ENCODE measurements at regions not wholly inside any gene's neighbourhood (a gene's known extent, or its start where the extent isn't known, plus 50 kb on each side); places are given as distances from the start of the nearest gene placed in this dataset.

DNA sequence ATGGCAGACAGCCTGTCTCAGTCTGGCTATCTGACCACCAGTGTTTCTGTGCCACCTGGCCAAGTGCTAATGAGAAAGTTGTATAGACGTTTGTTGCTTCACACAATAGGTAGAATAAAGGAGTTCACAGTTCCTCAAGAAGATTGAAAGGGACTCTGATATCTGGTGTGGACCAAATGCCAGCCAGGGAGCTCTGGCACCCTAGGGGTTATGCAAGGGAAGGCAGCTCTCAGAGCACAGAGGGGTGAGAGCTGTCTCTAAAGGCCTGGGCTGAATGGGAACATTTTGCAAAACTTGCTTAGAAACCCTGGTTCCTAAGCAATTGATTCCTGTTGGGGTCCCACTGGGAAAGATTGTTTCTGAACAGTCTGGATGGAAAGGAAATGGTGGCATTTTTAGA lies 553.8 kb downstream of the EPHA4 start:
- no peak overlapping the region for H3K27ac Mint-ChIP-seq
- no peaks in the 10 kb centered on the region for H3K36me3 Mint-ChIP-seq (ENCODE audit: low read depth)
- H3K4me1 Mint-ChIP-seq (ENCODE audit: low read depth), result peaks cover 5% of the 10 kb centered on the region
- H3K4me3 Mint-ChIP-seq, result no peak overlapping the region
- H3K9me3 Mint-ChIP-seq, result no peaks in the 10 kb centered on the region
- H3K27me3 Mint-ChIP-seq (ENCODE audit: low read depth), result no peaks in the 10 kb centered on the region

DNA sequence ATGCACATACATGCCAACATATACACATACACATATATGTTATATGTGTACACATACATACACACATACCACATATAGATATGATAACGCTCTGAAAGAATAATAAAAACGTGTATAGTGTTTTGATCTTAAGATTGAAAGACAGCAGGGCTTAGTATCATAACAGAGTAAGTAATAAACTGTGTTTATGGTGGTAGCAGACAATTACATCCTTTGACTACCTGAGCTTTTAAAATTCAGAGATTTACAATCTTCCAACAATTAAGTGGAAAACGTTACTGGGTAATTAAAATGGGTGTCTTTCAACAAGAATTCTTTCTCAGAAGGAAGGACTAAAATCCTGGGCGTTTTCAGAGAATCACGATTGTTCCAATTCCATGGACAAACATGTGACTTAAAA lies 552.4 kb downstream of the EPHA4 start:
- Mint-ChIP-seq H3K27me3 (ENCODE audit: low read depth) (no peaks in the 10 kb centered on the region), H3K27ac (no peak overlapping the region)

DNA sequence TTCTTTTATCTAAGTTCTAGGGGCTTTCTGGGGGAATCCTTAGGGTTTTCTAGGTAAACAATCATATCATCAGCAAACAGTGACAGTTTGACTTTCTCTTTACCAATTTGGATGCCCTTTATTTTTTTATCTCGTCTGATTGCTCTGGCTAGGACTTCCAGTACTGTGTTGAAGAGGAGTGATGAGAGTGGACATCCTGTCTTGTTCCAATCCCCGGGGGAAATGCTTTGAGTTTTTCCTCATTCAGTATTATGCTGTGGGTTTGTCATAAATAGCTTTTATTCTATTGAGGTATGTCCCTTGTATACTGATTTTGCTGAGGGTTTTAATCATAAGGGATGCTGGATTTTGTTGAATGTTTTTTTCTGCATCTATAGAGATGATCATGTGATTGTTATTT lies 549.5 kb downstream of the EPHA4 start:
- Mint-ChIP-seq H3K9me3 (no peaks in the 10 kb centered on the region), H3K4me1 (ENCODE audit: low read depth) (peaks cover 5% of the 10 kb centered on the region), H3K27ac (no peak overlapping the region), H3K36me3 (ENCODE audit: low read depth) (no peaks in the 10 kb centered on the region), H3K27me3 (ENCODE audit: low read depth) (no peaks in the 10 kb centered on the region), H3K4me3 (no peak overlapping the region)

More for the DNA sequence above, 552.4 kb downstream of the EPHA4 start:
- Mint-ChIP-seq H3K9me3 (no peaks in the 10 kb centered on the region), H3K4me1 (ENCODE audit: low read depth) (no peaks in the 10 kb centered on the region), H3K36me3 (ENCODE audit: low read depth) (no peaks in the 10 kb centered on the region), H3K4me3 (no peak overlapping the region)

DNA sequence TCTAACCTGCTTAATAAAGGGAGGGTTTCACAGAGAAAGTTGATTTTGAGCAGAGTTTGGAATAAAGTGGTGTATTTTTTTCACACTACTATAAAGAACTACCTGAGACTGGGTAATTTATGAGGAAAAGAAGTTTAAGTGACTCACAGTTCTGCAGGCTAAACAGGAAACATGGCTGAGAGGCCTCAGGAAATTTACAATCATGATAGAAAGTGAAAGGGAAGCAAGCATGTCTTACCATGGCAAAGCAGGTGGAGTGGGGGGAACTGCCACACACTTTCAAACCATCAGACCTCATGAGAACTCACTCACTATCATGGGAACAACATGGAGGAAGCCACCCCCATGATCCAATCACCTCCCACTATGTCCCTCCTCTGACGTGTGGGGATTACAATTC lies 546.7 kb downstream of the EPHA4 start:
- no peaks in the 10 kb centered on the region for H3K36me3 Mint-ChIP-seq (ENCODE audit: low read depth)
- H3K4me3 Mint-ChIP-seq, result no peak overlapping the region
- peaks cover 5% of the 10 kb centered on the region for H3K4me1 Mint-ChIP-seq (ENCODE audit: low read depth)
- no peak overlapping the region for H3K27ac Mint-ChIP-seq
- no peaks in the 10 kb centered on the region for H3K9me3 Mint-ChIP-seq
- no peaks in the 10 kb centered on the region for H3K27me3 Mint-ChIP-seq (ENCODE audit: low read depth)

DNA sequence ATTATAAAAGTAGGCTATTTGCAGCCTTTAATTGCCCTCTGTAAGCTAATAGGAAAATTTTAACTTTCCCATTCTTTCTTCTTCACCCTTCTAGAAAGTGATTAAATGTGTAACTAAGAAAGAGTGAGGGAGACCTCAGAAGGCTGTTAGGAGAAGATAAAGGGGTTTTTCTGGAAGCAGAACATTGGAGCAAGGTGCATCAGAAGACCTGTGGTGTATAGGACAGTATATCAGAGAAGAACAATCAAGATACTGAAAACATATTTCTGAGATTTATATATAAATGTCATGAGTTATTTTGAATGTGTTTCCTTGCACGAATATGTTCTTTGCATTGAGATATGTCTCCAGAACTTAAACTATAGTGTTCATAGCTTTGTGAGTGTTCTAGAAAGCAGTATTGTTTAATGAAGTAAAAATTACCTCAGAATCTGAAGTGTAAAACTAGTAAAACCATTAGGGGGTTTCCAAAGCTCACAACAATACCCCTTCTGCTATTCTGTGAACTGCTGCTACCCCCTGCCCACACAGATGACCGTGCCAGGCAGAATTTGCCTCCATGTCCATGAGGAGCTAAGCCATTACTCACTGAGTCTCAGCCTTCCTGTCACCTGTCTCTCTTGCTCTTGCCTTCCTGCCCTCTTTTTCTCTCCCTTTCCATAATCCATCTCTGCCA lies 537.9 kb downstream of the EPHA4 start:
- Mint-ChIP-seq H3K27ac (no peak overlapping the region), H3K36me3 (ENCODE audit: low read depth) (no peaks in the 10 kb centered on the region), H3K4me3 (no peak overlapping the region), H3K27me3 (ENCODE audit: low read depth) (no peaks in the 10 kb centered on the region), H3K9me3 (no peaks in the 10 kb centered on the region), H3K4me1 (ENCODE audit: low read depth) (no peaks in the 10 kb centered on the region)

DNA sequence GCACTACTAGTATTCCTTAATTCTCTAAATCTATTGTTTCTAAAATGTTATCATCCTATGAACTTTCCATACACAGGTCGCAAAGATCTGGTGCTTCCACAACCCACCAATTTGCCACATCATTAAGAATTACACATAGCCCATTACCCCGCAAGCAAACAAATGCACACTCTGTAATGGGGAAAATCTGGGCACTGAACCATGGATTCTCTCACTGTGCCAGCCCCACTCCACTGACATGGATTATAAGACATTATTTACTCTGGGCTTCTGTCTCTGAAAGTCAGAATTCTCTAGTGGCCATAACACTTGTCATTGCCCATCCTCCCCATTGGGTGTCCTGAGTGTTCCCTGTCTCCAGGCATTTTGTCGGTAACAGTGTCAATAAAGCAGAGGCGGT lies 537.1 kb downstream of the EPHA4 start:
- H3K4me1 Mint-ChIP-seq (ENCODE audit: low read depth), result no peaks in the 10 kb centered on the region
- H3K27me3 Mint-ChIP-seq (ENCODE audit: low read depth), result no peaks in the 10 kb centered on the region
- no peak overlapping the region for H3K4me3 Mint-ChIP-seq
- H3K27ac Mint-ChIP-seq, result no peak overlapping the region
- no peaks in the 10 kb centered on the region for H3K9me3 Mint-ChIP-seq
- no peaks in the 10 kb centered on the region for H3K36me3 Mint-ChIP-seq (ENCODE audit: low read depth)

DNA sequence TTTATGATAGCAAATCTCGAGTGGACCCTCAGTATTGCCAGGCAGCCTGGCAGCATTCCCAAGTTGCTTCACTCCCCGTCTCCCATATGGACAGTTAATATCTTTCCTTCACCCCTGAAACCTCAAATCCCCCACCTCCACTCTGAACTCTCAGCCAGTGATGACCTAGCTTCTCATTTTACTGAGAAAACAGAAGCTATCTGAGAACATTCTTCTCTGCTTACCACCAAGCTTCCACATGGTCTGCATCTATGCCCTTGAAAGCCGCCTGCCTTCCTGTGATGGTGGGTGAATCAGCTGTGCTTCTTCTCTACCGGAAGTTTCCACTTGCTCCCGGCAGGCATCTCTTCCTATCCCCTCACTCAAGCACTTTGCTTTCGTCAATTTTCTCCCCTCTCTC lies 529.2 kb downstream of the EPHA4 start:
- Mint-ChIP-seq H3K27ac (no peak overlapping the region), H3K27me3 (ENCODE audit: low read depth) (no peaks in the 10 kb centered on the region), H3K4me1 (ENCODE audit: low read depth) (no peaks in the 10 kb centered on the region), H3K9me3 (no peaks in the 10 kb centered on the region), H3K36me3 (ENCODE audit: low read depth) (no peaks in the 10 kb centered on the region), H3K4me3 (no peak overlapping the region)

DNA sequence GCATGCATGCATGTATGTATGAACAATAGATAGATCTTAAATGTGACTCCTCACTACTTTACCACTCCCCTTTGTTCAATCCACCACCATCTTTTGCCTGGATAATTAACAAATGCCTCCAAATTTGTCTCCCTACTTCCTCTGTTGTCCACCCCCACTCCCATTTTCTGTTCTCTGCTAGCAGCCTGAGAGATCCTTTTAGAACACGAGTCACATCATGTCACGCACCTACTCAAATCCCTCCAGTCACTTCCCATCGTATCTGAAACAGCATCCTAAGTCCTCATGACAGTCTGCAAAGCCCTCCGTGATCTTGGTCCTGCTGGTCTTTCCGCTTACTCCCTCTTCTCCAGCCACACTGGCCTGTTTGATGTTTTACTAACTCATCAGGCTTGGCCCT lies 527.3 kb downstream of the EPHA4 start:
- H3K4me1 Mint-ChIP-seq (ENCODE audit: low read depth), result no peaks in the 10 kb centered on the region
- no peak overlapping the region for H3K27ac Mint-ChIP-seq
- no peaks in the 10 kb centered on the region for H3K9me3 Mint-ChIP-seq
- H3K36me3 Mint-ChIP-seq (ENCODE audit: low read depth), result no peaks in the 10 kb centered on the region
- H3K4me3 Mint-ChIP-seq, result no peak overlapping the region
- H3K27me3 Mint-ChIP-seq (ENCODE audit: low read depth), result no peaks in the 10 kb centered on the region

DNA sequence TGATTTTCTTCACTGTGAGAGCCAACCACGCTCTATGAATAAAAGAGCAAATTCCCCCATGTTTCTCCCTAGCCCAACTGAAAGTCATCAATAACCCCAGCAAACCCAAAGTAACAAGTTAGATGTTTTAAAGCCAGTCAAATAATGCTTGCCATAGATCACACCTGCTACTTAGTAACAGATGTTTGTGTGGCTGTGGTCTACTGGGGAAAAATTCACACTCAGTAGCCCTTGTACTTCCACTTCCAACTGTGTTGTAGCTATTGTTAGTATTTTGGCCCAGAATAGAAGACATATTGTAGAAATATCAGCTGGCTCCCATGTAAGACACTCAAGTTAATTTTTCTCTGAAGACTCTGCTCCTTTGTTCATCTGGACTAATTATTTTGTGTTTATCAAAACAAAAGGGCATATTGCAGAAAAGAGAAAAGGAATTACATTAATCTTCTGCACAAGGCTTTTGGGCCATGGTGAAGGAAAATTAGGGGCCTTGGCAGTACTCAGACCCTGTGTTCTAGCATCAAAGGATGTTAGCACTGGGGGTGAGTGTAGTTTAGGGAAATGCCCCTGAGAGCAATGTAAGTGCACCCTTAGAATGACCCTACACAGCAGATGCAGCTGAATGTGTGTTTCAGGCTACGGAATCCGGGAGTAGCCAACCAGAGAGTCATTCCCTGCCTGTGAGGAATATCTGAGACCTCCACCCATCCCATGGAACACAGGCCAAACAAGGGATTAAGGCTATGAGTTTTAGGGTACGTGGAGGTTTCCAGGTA lies 521.9 kb downstream of the EPHA4 start:
- Mint-ChIP-seq H3K4me1 (ENCODE audit: low read depth) (no peaks in the 10 kb centered on the region), H3K27ac (no peak overlapping the region), H3K36me3 (ENCODE audit: low read depth) (no peaks in the 10 kb centered on the region), H3K9me3 (no peaks in the 10 kb centered on the region), H3K27me3 (ENCODE audit: low read depth) (no peaks in the 10 kb centered on the region), H3K4me3 (no peak overlapping the region)

DNA sequence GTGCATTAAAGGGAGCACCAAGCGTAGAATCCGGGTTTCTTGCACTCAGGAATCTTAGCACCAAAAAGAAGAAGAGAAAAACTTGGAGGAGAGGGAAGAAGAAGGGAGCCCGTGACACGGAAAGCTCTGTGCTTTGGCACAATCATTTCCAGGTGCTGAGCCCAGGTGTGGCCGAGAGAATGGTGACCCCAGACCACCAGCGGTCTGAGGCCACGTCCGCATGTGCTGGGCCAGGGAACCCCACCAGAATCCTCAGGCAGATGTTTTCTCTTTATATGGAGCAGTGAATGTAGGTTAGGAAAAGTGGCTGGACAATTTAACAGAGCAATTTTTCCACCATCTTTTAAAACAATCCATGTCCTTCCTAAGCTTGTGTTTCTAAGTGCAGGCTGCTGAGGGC lies 520.9 kb downstream of the EPHA4 start:
- H3K27me3 Mint-ChIP-seq (ENCODE audit: low read depth), result no peaks in the 10 kb centered on the region
- no peaks in the 10 kb centered on the region for H3K4me1 Mint-ChIP-seq (ENCODE audit: low read depth)
- no peaks in the 10 kb centered on the region for H3K36me3 Mint-ChIP-seq (ENCODE audit: low read depth)
- no peak overlapping the region for H3K27ac Mint-ChIP-seq
- no peaks in the 10 kb centered on the region for H3K9me3 Mint-ChIP-seq
- no peak overlapping the region for H3K4me3 Mint-ChIP-seq

DNA sequence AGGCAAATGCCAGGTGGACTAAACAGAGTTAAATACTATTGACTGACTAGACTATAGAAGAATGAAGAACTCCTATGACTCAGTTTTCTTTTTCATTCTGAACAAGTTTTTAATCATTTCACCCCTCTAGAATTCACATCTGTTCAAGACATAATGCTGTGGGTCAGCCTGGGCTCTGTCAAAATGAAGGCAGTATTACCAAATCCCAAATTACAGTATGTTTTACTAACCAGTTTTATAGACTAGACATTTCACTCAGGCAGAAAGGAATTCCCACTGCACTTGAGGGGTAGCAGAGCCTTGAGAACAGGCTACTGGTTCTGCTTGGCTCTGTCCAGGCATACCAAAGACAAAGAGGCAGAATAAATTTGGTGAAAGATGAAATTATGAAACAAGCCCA lies 511.7 kb downstream of the EPHA4 start:
- no peak overlapping the region for H3K27ac Mint-ChIP-seq
- no peaks in the 10 kb centered on the region for H3K27me3 Mint-ChIP-seq (ENCODE audit: low read depth)
- peaks cover 4% of the 10 kb centered on the region for H3K9me3 Mint-ChIP-seq
- no peak overlapping the region for H3K4me3 Mint-ChIP-seq
- no peaks in the 10 kb centered on the region for H3K36me3 Mint-ChIP-seq (ENCODE audit: low read depth)
- no peaks in the 10 kb centered on the region for H3K4me1 Mint-ChIP-seq (ENCODE audit: low read depth)

DNA sequence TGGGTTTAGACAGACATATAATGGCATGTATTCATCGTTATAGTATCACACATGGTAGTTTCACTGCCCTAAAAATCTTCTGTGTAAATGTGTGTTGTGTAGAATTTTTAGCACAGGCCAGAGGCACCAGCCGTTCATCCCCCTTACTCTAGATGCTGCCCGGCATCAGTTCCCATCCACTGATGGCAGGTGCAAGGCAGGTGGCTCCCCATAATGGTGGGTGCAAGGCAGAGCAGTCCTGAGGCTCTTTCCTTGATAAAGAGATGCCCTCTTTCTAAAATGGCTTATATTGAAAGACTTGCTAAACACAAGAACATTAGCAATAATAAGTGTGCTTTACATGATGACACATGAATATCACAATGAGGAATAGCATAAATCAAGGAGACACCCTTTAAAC lies 508.5 kb downstream of the EPHA4 start:
- Mint-ChIP-seq H3K36me3 (ENCODE audit: low read depth) (no peaks in the 10 kb centered on the region), H3K4me3 (no peak overlapping the region), H3K27ac (no peak overlapping the region), H3K9me3 (peaks cover 4% of the 10 kb centered on the region), H3K27me3 (ENCODE audit: low read depth) (no peaks in the 10 kb centered on the region), H3K4me1 (ENCODE audit: low read depth) (no peaks in the 10 kb centered on the region)

DNA sequence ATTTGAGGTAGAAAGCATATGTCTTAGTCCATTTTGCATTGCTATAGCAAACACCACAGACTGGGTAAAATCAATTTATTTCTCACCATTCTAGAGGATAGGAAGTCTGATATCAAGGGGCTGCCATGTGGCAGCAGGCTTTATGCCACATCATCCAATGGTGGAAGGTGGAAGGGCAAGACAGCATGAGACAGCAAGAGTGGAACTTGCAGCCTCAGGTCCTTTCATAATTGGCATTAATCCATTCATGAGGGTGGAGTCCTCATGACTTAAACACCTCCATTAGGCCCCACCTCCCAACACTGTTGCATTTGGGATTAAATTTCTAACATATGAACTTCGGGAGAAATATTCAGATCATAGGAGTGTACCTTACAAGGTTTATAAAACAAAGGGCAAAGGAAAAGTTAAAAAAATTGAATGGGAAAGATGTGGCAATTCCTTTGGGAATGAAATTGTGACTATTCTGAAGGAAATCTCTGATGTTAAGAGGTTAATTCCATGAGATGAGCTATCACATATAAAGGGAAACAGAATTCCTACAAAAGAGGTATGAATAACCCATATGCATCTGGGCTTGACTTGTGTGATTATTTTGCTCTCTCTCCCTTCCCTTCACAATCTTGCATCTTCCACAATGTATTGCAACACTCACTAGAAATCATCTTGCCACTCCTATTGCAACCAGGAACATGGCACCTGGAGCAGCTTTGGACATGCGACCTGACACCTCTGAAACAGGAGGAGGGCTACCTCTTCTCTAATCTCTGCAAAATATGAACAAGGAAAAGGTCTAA lies 507.8 kb downstream of the EPHA4 start:
- H3K27me3 Mint-ChIP-seq (ENCODE audit: low read depth), result no peaks in the 10 kb centered on the region
- no peaks in the 10 kb centered on the region for H3K36me3 Mint-ChIP-seq (ENCODE audit: low read depth)
- H3K4me3 Mint-ChIP-seq, result no peak overlapping the region
- no peak overlapping the region for H3K27ac Mint-ChIP-seq
- H3K9me3 Mint-ChIP-seq, result peaks cover 3% of the 10 kb centered on the region
- H3K4me1 Mint-ChIP-seq (ENCODE audit: low read depth), result no peaks in the 10 kb centered on the region

DNA sequence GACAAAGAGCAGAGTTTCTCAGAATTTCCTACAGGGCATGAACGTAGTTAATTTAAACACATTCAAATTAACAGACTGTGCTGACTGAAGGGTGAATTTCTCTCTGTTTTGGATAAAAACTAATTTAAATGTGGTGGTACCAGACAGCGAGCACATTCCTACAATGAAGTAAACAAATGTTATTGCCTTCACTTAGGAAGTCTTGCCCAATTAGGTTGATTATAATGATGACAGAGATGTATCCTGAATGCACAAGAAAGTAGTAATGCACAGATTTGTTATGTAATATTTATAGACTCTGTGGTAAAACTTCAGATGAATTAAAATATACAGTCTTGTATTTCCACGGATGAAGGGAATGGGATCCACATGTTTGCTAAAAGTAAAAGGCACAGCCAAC lies 507.2 kb downstream of the EPHA4 start:
- Mint-ChIP-seq H3K4me1 (ENCODE audit: low read depth) (no peaks in the 10 kb centered on the region), H3K27me3 (ENCODE audit: low read depth) (no peaks in the 10 kb centered on the region), H3K4me3 (no peak overlapping the region), H3K9me3 (no peaks in the 10 kb centered on the region), H3K27ac (no peak overlapping the region), H3K36me3 (ENCODE audit: low read depth) (no peaks in the 10 kb centered on the region)

DNA sequence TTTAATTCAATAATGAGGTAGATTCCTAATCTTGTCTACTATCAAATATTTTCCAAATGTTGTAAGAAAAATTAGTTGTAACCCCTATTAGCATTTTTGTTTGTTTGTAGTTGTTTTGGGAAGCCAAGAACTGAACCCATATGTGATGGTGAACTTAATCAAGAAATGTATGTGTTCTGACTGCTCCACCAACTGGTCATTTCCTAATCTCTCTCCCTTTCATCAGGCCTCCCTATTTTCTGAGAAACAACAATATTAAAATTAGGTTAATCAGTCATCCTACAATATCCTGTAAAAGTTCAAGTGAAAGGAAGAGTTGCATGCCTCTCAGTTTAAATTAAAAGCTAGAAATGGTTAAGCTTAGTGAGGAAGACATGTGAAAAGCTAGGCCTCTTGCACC lies 504.0 kb downstream of the EPHA4 start:
- no peak overlapping the region for H3K27ac Mint-ChIP-seq
- H3K27me3 Mint-ChIP-seq (ENCODE audit: low read depth), result no peaks in the 10 kb centered on the region
- no peaks in the 10 kb centered on the region for H3K4me1 Mint-ChIP-seq (ENCODE audit: low read depth)
- H3K4me3 Mint-ChIP-seq, result no peak overlapping the region
- H3K36me3 Mint-ChIP-seq (ENCODE audit: low read depth), result no peaks in the 10 kb centered on the region
- H3K9me3 Mint-ChIP-seq, result peaks cover 14% of the 10 kb centered on the region

All from T-helper 1 cell treated with Interleukin-12 subunit alpha and Interleukin-12 subunit beta and Interleukin-4 antibody, amounts not matched to agents 30 μg/mL and 1 μg/mL, for 36 hours (primary cell).